ENCODE measurements at regions not wholly inside any gene's neighbourhood (a gene's known extent, or its start where the extent isn't known, plus 50 kb on each side); places are given as distances from the start of the nearest gene placed in this dataset. TPM values are rescaled to one million over a fixed set of nuclear protein-coding genes. Genes with fewer than 3 reads are reported as not detected.

- no peak for TF ChIP-seq CTCF (IDR thresholded peaks at IDR 0.05)
- DNase-seq (ENCODE audit: low spot score) (no peak), ATAC-seq (ENCODE audit: low FRiP score) (no peak)
Measured at GRCh38 chr3:150020527-150020926, 49.8 kb upstream of the PFN2 start.

Small RNAs in the stretch of these regions (small RNA-seq; reads per million reads assigned to genes)
- gene RF00004 (not detected), gene RPL32P9 (not detected)

Data from omental fat pad (tissue), 3 donors.